ENCODE measurements at regions not wholly inside any gene's neighbourhood (a gene's known extent, or its start where the extent isn't known, plus 50 kb on each side); places are given as distances from the start of the nearest gene placed in this dataset.
"Not testable (repeated sequence)": the region's sequence is repeated elsewhere in the genome, so short reads cannot be mapped to it uniquely, and the experiment has no call there.

DNA sequence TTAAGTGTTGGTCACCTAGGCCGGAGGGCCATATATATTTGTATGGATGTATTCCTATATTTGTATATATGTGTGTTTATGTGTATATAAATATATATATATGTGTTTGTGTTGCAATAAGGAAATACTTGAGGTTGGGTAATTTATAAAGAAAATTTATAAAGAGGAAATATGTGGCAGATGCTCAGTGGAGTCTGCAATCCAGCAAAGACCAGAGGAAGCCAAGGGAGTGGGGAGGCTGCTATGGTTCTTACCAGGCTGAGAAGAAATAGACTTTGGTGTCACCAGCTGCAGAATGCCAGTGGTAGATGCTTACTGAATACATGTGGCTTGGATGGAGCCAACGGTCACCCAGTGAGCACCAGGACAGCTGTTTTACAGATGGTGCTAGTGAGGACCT, 97.4 kb upstream of the ELOVL5 start:
- DNase-seq (ENCODE audit: low read depth in 2 of 2): no peak

GRCh38 chr6:53441761-53442160, 93.0 kb upstream of the ELOVL5 start:
- no peak for DNase-seq (ENCODE audit: low read depth in 2 of 2)

- no peak for DNase-seq (ENCODE audit: low read depth in 2 of 2)
Measured at GRCh38 chr6:53441035-53441493, 92.3 kb upstream of the ELOVL5 start.

DNA sequence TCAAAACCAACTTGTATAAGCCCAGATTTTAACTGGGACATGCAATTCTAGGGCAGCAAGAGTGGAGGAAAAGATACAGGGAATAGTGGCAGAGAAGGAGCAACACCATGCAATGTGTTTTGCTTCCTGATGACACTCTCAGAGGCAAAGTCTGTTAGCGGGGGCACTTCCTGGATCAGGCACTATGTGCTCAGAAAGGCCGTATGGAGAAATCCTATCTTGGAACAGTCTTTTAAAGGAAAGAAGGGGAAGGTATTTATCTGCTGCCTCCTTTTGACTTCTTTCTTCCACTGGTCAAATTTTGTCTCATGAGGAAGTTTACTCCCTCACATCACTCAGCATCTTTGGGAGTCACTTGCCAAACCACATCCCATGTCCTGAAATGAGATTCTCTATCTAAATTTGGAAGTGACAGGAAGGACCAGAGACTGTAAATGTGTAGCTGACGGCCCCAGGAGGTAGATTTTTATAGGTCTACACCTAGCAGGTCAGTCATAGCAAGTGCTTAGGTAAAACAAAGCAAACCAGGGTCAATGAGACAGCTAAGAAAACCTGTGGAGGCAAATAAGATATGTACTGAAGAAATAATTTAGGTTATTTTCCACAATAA, 91.7 kb upstream of the ELOVL5 start:
- DNase-seq (ENCODE audit: low read depth in 2 of 2): no peak

- peak in 1 of 2 donors; percentile 38 for DNase-seq (ENCODE audit: low read depth in 2 of 2)
Measured at GRCh38 chr6:53439556-53439955, 90.8 kb upstream of the ELOVL5 start.

DNA sequence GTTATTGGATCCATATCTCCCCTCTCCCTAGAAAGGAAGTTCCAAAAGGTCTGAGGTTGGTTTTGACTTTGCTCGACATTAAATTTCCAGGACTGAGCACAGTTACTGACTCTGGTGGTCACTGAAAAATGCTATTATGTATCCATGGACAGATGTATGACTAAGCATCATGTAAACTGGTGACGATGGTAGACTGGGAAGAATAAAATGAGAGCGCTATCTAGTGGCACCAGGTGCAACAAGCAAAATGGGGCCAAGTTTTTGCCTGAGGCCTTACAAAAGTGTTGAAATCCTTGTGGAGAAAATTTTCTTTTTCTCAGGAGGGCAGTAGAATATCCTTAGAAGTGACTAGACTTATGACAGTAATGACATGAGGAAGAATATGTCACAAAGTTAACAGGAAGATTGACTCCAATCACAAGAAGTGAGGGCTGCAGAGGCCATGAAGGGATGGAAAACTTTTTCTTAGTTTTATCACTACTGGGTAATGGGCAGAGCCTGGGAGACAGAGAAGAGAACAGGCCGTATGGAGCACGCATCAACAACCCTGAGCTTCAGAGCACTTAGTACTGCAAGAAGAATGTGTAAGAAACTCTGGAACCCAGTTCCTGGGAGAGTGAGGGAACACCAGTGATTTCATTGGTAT, 88.9 kb upstream of the ELOVL5 start:
- DNase-seq (ENCODE audit: low read depth in 2 of 2): peak; percentile 73 to 77

DNA sequence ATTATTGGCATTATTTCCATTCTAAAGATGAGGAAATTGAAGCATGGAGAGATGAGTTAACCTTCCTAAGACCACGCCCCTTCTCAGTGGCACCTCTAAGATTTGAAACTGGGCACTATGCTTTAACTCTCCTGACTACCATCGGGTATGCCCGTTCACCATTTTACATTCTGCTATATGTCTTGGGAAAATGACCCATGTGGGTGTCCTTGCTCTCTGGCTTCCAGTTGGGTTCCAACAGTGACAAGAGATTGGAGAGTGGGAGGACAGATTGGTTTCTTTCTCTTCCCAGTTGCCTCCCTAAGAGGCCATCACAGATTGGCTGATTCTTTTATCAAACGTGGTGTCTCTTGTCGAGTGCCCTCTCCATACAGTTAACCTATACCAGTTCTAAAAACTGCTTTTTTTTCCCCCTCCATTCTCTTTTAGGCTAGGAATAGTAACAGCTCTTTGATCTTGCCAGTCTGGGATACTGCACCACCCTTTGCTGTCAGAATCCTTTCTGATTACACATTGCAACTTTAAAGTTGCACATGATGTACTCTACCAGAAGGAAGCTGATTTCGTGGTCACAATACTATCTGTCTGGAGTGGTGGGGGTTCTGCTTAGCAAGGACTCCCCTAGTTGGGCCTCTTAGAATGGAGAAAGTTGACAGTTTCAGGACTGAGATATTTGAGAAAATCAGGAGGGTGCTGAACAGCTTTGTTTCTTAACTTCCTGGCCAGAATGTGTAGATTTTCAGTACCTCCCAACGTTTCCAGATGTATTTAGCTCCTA, 88.0 kb upstream of the ELOVL5 start:
- no peak for DNase-seq (ENCODE audit: low read depth in 2 of 2)

DNA sequence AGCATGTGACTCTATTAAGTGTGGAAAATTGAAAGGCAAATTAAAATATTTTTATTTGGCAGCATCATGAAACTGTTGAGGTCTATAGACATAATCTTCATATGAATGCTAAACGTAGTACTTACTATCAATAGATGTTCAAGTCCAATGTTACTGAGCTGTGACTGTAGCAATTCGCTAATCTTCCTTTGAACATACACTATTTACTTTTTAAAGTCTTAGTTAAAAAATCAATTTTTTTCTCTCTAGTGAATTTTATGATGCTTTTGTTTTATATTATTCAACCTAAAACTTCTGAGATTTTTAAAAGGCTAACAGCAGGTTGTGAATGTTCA, 85.2 kb upstream of the ELOVL5 start:
- no peak for DNase-seq (ENCODE audit: low read depth in 2 of 2)

- DNase-seq (ENCODE audit: low read depth in 2 of 2): no peak
Measured at GRCh38 chr6:53433261-53433950, 84.7 kb upstream of the ELOVL5 start.

GRCh38 chr6:53432318-53433161, 83.8 kb upstream of the ELOVL5 start:
- no peak for DNase-seq (ENCODE audit: low read depth in 2 of 2)

GRCh38 chr6:53431704-53432103, 83.0 kb upstream of the ELOVL5 start:
- DNase-seq (ENCODE audit: low read depth in 2 of 2): no peak

- DNase-seq (ENCODE audit: low read depth in 2 of 2): no peak
Measured at GRCh38 chr6:53429401-53429800, 80.7 kb upstream of the ELOVL5 start.

DNA sequence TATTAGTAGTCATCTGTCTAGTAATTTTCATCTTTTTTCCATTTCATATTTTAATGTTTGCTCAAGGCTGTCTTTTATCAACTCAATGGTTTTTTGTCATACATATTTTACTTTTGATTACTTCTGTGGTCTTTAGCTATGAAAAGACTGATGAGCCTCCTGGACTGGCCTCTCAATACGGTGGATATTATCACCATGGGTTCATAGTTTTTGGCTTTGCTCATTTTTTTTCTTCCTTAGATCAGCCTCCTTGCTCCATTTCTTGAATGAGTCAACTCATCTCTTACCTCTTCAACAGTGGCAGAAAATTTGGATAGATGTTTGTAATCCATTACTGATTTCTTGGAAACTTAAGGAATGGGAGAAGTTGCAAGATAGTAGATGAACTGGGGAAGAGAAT, 80.1 kb upstream of the ELOVL5 start:
- no peak for DNase-seq (ENCODE audit: low read depth in 2 of 2)

GRCh38 chr6:53426667-53427270, 78.0 kb upstream of the ELOVL5 start:
- DNase-seq (ENCODE audit: low read depth in 2 of 2): no peak

- DNase-seq (ENCODE audit: low read depth in 2 of 2): no peak
Measured at GRCh38 chr6:53426117-53426516, 77.4 kb upstream of the ELOVL5 start.

GRCh38 chr6:53424976-53425718, 76.4 kb upstream of the ELOVL5 start:
- no peak for DNase-seq (ENCODE audit: low read depth in 2 of 2)

DNA sequence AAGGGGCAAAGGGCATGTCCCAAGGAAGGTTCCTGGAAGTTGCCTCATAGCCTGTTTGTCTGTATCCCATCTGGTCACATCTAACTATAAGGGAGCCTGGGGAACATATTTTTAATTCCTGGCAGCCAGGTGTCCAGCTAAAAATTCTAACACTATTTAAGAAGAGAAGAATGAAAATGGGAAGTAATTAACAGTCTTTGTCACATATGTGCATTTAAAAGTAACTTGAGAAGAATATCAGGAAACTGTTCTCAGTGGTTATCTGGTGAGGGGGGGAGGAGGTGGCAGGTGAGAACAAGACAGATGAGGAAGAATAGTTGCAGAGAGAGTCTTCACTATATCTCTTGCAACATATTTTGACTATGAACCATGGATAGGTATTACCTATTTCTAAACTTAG, 75.5 kb upstream of the ELOVL5 start:
- no peak for DNase-seq (ENCODE audit: low read depth in 2 of 2)

- not testable (repeated sequence) for DNase-seq (ENCODE audit: low read depth in 2 of 2)
Measured at GRCh38 chr6:53423560-53423959, 74.8 kb upstream of the ELOVL5 start.

- DNase-seq (ENCODE audit: low read depth in 2 of 2): no peak
Measured at GRCh38 chr6:53419026-53419425, 70.3 kb upstream of the ELOVL5 start.

DNA sequence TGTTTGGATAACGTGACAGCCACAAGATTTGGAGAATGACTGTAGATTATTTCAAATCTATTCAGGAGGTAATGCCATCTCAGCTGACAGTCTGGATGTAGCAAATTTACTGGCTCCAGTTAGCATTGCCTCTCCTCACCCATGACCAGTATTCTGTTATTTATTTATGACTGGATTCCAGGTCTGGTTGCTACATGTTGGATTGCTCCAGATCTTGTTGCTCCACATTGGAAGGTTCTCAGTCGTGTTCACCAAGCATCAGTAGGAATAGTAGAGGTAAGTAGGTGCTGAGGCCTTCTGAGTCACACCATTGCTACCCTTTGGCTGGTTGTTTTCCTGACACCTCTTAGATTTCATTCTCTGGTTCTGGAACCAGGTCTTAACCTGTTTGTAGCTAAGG, 69.5 kb upstream of the ELOVL5 start:
- DNase-seq (ENCODE audit: low read depth in 2 of 2): no peak
